DOHH2 (cell line): ENCODE measurements at regions not wholly inside any gene's neighbourhood (a gene's known extent, or its start where the extent isn't known, plus 50 kb on each side); places are given as distances from the start of the nearest gene placed in this dataset.

Experiments used
- H3F3A ChIP-seq: fragments of 200-600 bp; sonication (generic), shearing (Covaris generic); 2 replicates; pipeline ENCODE4 v1.6.0; 2016; ENCODE audit warnings: antibody characterized with exemption, mild to moderate bottlenecking; ENCODE audit not compliant: control insufficient read depth, insufficient read depth
- H3K27ac ChIP-seq: fragments of 200-600 bp; sonication (generic); 2 replicates; pipeline ENCODE4 v1.5.1; 2014; ENCODE audit warnings: low read depth, mild to moderate bottlenecking, low read length, moderate library complexity
- H3K27me3 ChIP-seq: fragments of 200-600 bp; sonication (generic); 2 replicates; pipeline ENCODE4 v1.6.1; 2014; ENCODE audit warnings: mild to moderate bottlenecking, low read length, mixed read lengths; ENCODE audit not compliant: control insufficient read depth
- H3K36me3 ChIP-seq: fragments of 200-600 bp; sonication (generic); 2 replicates; pipeline ENCODE4 v1.6.1; 2014; ENCODE audit warnings: mild to moderate bottlenecking, low read length, moderate library complexity, mixed read lengths; ENCODE audit not compliant: control insufficient read depth
- H3K4me1 ChIP-seq: fragments of 200-600 bp; sonication (generic); 2 replicates; pipeline ENCODE4 v1.6.1; 2014; ENCODE audit warnings: mild to moderate bottlenecking, low read length, mixed read lengths; ENCODE audit not compliant: control insufficient read depth
- H3K4me2 ChIP-seq: fragments of 200-600 bp; sonication (generic); 2 replicates; pipeline ENCODE4 v1.6.0; 2014; ENCODE audit warnings: mild to moderate bottlenecking, low read length, moderate library complexity
- H3K4me3 ChIP-seq: fragments of 200-600 bp; sonication (generic); 2 replicates; pipeline ENCODE4 v1.5.1; 2014; ENCODE audit warnings: mild to moderate bottlenecking, low read length, mixed read lengths
- H3K79me2 ChIP-seq: fragments of 200-600 bp; sonication (generic); 2 replicates; pipeline ENCODE4 v1.6.1; 2014; ENCODE audit warnings: mild to moderate bottlenecking, low read length, mixed read lengths; ENCODE audit not compliant: control insufficient read depth
- H3K9me2 ChIP-seq: fragments of 200-600 bp; sonication (generic); replicated peaks from 2 replicates; pipeline ENCODE4 v1.6.1; 2014; ENCODE audit warnings: mild to moderate bottlenecking, low read length, mixed read lengths; ENCODE audit not compliant: control insufficient read depth
- H3K9me3 ChIP-seq: fragments of 200-600 bp; sonication (generic); 2 replicates; pipeline ENCODE4 v1.6.1; 2014; ENCODE audit warnings: antibody characterized with exemption, low read length, mixed read lengths; ENCODE audit not compliant: control insufficient read depth, insufficient read depth
- H4K20me1 ChIP-seq: fragments of 200-600 bp; sonication (generic); 2 replicates; pipeline ENCODE4 v1.6.0; 2014; ENCODE audit warnings: low read depth, mild to moderate bottlenecking, antibody characterized with exemption, low read length, moderate library complexity; ENCODE audit not compliant: control insufficient read depth, insufficient read depth
- CTCF ChIP-seq: fragments of 200-600 bp; sonication (generic); IDR thresholded peaks from one replicate; pipeline ENCODE4 v1.5.1; 2014; ENCODE audit warnings: antibody characterized with exemption, mild to moderate bottlenecking, low read depth, low read length; ENCODE audit not compliant: poor library complexity, severe bottlenecking
- EZH2phosphoT487 ChIP-seq: fragments of 200-600 bp; sonication (generic); IDR thresholded peaks from 2 replicates; pipeline ENCODE4 v1.6.1; 2017; ENCODE audit warnings: borderline replicate concordance, mild to moderate bottlenecking, antibody characterized with exemption, low read length, moderate library complexity, mixed read lengths

- no peak overlapping the region for H3K27ac ChIP-seq
- H4K20me1 ChIP-seq = no peaks in the 10 kb centered on the region
- no peaks in the 10 kb centered on the region for H3K9me2 ChIP-seq
- no peaks in the 10 kb centered on the region for H3K9me3 ChIP-seq
- no peaks in the 10 kb centered on the region for H3K36me3 ChIP-seq
- H3K4me3 ChIP-seq = no peak overlapping the region
- no peaks in the 10 kb centered on the region for H3K4me1 ChIP-seq
- no peaks in the 10 kb centered on the region for H3K27me3 ChIP-seq
- TF ChIP-seq EZH2phosphoT487 = no peak
- TF ChIP-seq CTCF = no peak
- H3K4me2 ChIP-seq = no peak overlapping the region
- no peaks in the 10 kb centered on the region for H3F3A ChIP-seq
- no peaks in the 10 kb centered on the region for H3K79me2 ChIP-seq
Observed at GRCh38 chr15:53843166-53843565, 83.7 kb upstream of the WDR72 start.

GRCh38 chr15:53841651-53842050 lies 82.2 kb upstream of the WDR72 start:
- Histone ChIP-seq H3K36me3 (no peaks in the 10 kb centered on the region), H3K27me3 (no peaks in the 10 kb centered on the region), H3K27ac (no peak overlapping the region), H3F3A (no peaks in the 10 kb centered on the region), H3K9me2 (no peaks in the 10 kb centered on the region), H3K4me2 (no peak overlapping the region), H4K20me1 (no peaks in the 10 kb centered on the region), H3K4me3 (no peak overlapping the region), H3K4me1 (no peaks in the 10 kb centered on the region), H3K79me2 (no peaks in the 10 kb centered on the region), H3K9me3 (no peaks in the 10 kb centered on the region)
- TF ChIP-seq CTCF = no peak
- TF ChIP-seq EZH2phosphoT487 = no peak

- H3K4me1 ChIP-seq = no peaks in the 10 kb centered on the region
- H3K9me3 ChIP-seq = no peaks in the 10 kb centered on the region
- no peaks in the 10 kb centered on the region for H3K36me3 ChIP-seq
Observed at GRCh38 chr15:53840681-53841080, 81.2 kb upstream of the WDR72 start.

More at GRCh38 chr15:53840681-53841080, 81.2 kb upstream of the WDR72 start:
- Histone ChIP-seq H3K4me2 (no peak overlapping the region), H3K27ac (no peak overlapping the region), H3K4me3 (no peak overlapping the region), H3K79me2 (no peaks in the 10 kb centered on the region), H3K27me3 (no peaks in the 10 kb centered on the region), H4K20me1 (no peaks in the 10 kb centered on the region), H3F3A (no peaks in the 10 kb centered on the region), H3K9me2 (no peaks in the 10 kb centered on the region)
- TF ChIP-seq CTCF = no peak
- no peak for TF ChIP-seq EZH2phosphoT487
